HG02571 (cell line): ENCODE measurements at regions not wholly inside any gene's neighbourhood (a gene's known extent, or its start where the extent isn't known, plus 50 kb on each side); places are given as distances from the start of the nearest gene placed in this dataset.

Experiments
- ATAC-seq: cut with Tn5 transposase; IDR thresholded peaks from one replicate; pipeline ENCODE4 v1.9.1; 2021; ENCODE audit warnings: mild to moderate bottlenecking, moderate library complexity; ENCODE audit not compliant: unreplicated experiment

GRCh38 chr14:53567236-53567780 lies 389.3 kb downstream of the BMP4 start:
- ATAC-seq = no peak

GRCh38 chr14:53564870-53565269 lies 391.8 kb downstream of the BMP4 start:
- no peak for ATAC-seq

- ATAC-seq = no peak
These were observed 393.0 kb downstream of the BMP4 start for GRCh38 chr14:53563628-53564027.

GRCh38 chr14:53553221-53553620 lies 400.1 kb upstream of the DDHD1 start:
- ATAC-seq = no peak

- ATAC-seq = no peak
These were observed 398.7 kb upstream of the DDHD1 start for GRCh38 chr14:53551862-53552261.

- no peak for ATAC-seq
These were observed 397.7 kb upstream of the DDHD1 start for GRCh38 chr14:53550776-53551175.

- ATAC-seq = no peak
These were observed 396.8 kb upstream of the DDHD1 start for GRCh38 chr14:53549956-53550355.

GRCh38 chr14:53547593-53547992 lies 394.5 kb upstream of the DDHD1 start:
- ATAC-seq = no peak

GRCh38 chr14:53545217-53545616 lies 392.1 kb upstream of the DDHD1 start:
- ATAC-seq = peak; percentile 72

GRCh38 chr14:53542732-53543131 lies 389.6 kb upstream of the DDHD1 start:
- no peak for ATAC-seq

GRCh38 chr14:53541411-53541810 lies 388.3 kb upstream of the DDHD1 start:
- no peak for ATAC-seq

GRCh38 chr14:53539489-53540126 lies 386.5 kb upstream of the DDHD1 start:
- ATAC-seq = peak; percentile 78

- ATAC-seq = no peak
These were observed 385.3 kb upstream of the DDHD1 start for GRCh38 chr14:53538316-53538881.

- no peak for ATAC-seq
These were observed 384.5 kb upstream of the DDHD1 start for GRCh38 chr14:53537422-53538315.

- ATAC-seq = no peak
These were observed 383.3 kb upstream of the DDHD1 start for GRCh38 chr14:53536446-53536845.

- ATAC-seq = no peak
These were observed 381.7 kb upstream of the DDHD1 start for GRCh38 chr14:53534841-53535240.

GRCh38 chr14:53533384-53533970 lies 380.4 kb upstream of the DDHD1 start:
- ATAC-seq = no peak

GRCh38 chr14:53532853-53533252 lies 379.7 kb upstream of the DDHD1 start:
- no peak for ATAC-seq

GRCh38 chr14:53531730-53532129 lies 378.6 kb upstream of the DDHD1 start:
- ATAC-seq = no peak

GRCh38 chr14:53531156-53531555 lies 378.0 kb upstream of the DDHD1 start:
- ATAC-seq = no peak

GRCh38 chr14:53529519-53529918 lies 376.4 kb upstream of the DDHD1 start:
- ATAC-seq = no peak
